Panc1 (cell line): ENCODE measurements at regions not wholly inside any gene's neighbourhood (a gene's known extent, or its start where the extent isn't known, plus 50 kb on each side); places are given as distances from the start of the nearest gene placed in this dataset.

Source experiments
- ATAC-seq: fragments of 200-7000 bp; cut with Tn5 transposase; 2 replicates; pipeline ENCODE4 v1.9.1; 2020; ENCODE audit warnings: mild to moderate bottlenecking, moderate library complexity
- BruUV-seq: library from RNA; stranded (reverse); fragments of 400-500 nt; replicated peaks from 2 replicates; lab custom pipeline; 2021; lab: Mats Ljungman, UMichigan
- CTCF ChIA-PET: fragments of 300-600 bp; sonication (Branson Sonifier 250); formaldehyde crosslinking; loops from one replicate; lab custom pipeline; 2022; ENCODE audit warnings: antibody characterized with exemption; lab: Charles Lee
- POLR2A ChIA-PET: fragments of 300-600 bp; sonication (Branson Sonifier 250); formaldehyde crosslinking; loops from one replicate; lab custom pipeline; 2022; ENCODE audit warnings: antibody characterized with exemption; lab: Charles Lee
- DNase-seq: peaks from one replicate; pipeline ENCODE4 v3.0.0-alpha.2; 2010; ENCODE audit warnings: low read depth, low spot score
- H3K27ac ChIP-seq: 2 replicates; pipeline ENCODE4 v1.5.1; 2011; ENCODE audit warnings: mild to moderate bottlenecking, low read length, inconsistent platforms
- H3K27me3 ChIP-seq: fragments of 200-500 bp; sonication (Bioruptor generic); 2 replicates; pipeline ENCODE4 v1.6.0; 2014; ENCODE audit warnings: low read length, inconsistent platforms; ENCODE audit not compliant: control insufficient read depth, insufficient read depth
- H3K36me3 ChIP-seq: fragments of 200-500 bp; sonication (Bioruptor generic); 2 replicates; pipeline ENCODE4 v1.5.1; 2014; ENCODE audit warnings: inconsistent platforms, mild to moderate bottlenecking, low read length, moderate library complexity; ENCODE audit not compliant: control insufficient read depth, insufficient read depth
- H3K4me1 ChIP-seq: 2 replicates; pipeline ENCODE4 v1.5.1; 2011; ENCODE audit warnings: inconsistent platforms, mild to moderate bottlenecking, low read length, moderate library complexity; ENCODE audit not compliant: control insufficient read depth, insufficient read depth
- H3K4me3 ChIP-seq, 2 experiments: 2 replicates each; pipeline ENCODE4 v1.5.1; 2011 to 2012; ENCODE audit warnings: low read depth in 2 of 2, low read length in 2 of 2, mild to moderate bottlenecking in 2 of 2, inconsistent platforms in 1 of 2, moderate library complexity in 1 of 2
- H3K9me3 ChIP-seq: fragments of 200-500 bp; sonication (Bioruptor generic); 2 replicates; pipeline ENCODE4 v1.5.1; 2014; ENCODE audit warnings: low read depth, mild to moderate bottlenecking, inconsistent platforms, low read length, moderate library complexity; ENCODE audit not compliant: control insufficient read depth, insufficient read depth
- POLR2AphosphoS5 ChIP-seq: IDR thresholded peaks from 2 replicates; pipeline ENCODE4 v1.6.1; 2012; ENCODE audit warnings: mild to moderate bottlenecking, low read depth, low read length, moderate library complexity
- SIN3A ChIP-seq: IDR thresholded peaks from 2 replicates; pipeline ENCODE4 v1.6.1; 2012; ENCODE audit warnings: low read depth, mild to moderate bottlenecking, low read length, moderate library complexity, borderline replicate concordance; ENCODE audit not compliant: insufficient read depth
- TCF7L2 ChIP-seq: IDR thresholded peaks from 2 replicates; pipeline ENCODE4 v1.6.1; 2011; ENCODE audit warnings: mild to moderate bottlenecking, low read depth, low read length, inconsistent platforms
- in situ Hi-C: cut with HindIII; loops from 2 replicates; pipeline ENCODE4 v1.10.0; 2016; ENCODE audit warnings: low sequenced_read_pairs, low pct_unique_long_range_greater_than_20kb
- intact Hi-C: fragments of 100-400 bp; cut with micrococcal nuclease; formaldehyde crosslinking; loops from one replicate; pipeline ENCODE4 v1.10.0; 2022; ENCODE audit not compliant: unreplicated experiment
- TF ChIP-seq, protein P1 (sequence below), 2 experiments: IDR thresholded peaks; 2 replicates each; pipeline ENCODE4 v1.6.1; 2011 to 2012; ENCODE audit warnings: low read depth in 2 of 2, control low read depth in 1 of 2, low read length in 1 of 2, mild to moderate bottlenecking in 1 of 2, moderate library complexity in 1 of 2; ENCODE audit not compliant: insufficient read depth in 1 of 2
- TF ChIP-seq, protein P2 (sequence below): fragments of 450-650 bp; IDR thresholded peaks from 2 replicates; pipeline ENCODE4 v1.5.1; 2017; ENCODE audit warnings: mild to moderate bottlenecking

DNA sequence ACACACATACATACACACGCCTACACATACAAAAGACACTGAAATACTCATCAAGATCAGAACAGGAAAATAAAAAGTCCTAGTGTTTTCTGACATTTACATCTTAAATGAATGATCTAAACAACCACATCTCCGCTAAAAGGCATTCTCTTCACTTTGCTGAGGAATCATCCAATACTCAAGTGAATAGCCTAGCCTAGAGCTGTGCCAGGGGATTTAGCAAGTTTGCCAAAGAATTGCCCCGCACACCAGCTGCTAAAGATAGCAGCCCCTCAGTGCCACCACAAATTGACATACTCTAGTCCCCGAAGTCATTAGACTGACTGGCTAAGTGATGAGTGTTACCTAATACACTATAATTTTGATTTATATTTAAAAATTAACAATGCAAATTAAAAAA lies 246.8 kb upstream of the POU3F2 start:
- H3K27ac ChIP-seq = no peak overlapping the region
- ATAC-seq = no peak
- H3K36me3 ChIP-seq = no peaks in the 10 kb centered on the region
- in situ Hi-C loops = no loop called here
- H3K9me3 ChIP-seq = no peaks in the 10 kb centered on the region
- H3K4me3 ChIP-seq = no peak overlapping the region
- no peak for DNase-seq
- ChIA-PET CTCF (no interaction called here), POLR2A (no interaction called here)
- no peak for TF ChIP-seq POLR2AphosphoS5
- TF ChIP-seq, protein P1, sequence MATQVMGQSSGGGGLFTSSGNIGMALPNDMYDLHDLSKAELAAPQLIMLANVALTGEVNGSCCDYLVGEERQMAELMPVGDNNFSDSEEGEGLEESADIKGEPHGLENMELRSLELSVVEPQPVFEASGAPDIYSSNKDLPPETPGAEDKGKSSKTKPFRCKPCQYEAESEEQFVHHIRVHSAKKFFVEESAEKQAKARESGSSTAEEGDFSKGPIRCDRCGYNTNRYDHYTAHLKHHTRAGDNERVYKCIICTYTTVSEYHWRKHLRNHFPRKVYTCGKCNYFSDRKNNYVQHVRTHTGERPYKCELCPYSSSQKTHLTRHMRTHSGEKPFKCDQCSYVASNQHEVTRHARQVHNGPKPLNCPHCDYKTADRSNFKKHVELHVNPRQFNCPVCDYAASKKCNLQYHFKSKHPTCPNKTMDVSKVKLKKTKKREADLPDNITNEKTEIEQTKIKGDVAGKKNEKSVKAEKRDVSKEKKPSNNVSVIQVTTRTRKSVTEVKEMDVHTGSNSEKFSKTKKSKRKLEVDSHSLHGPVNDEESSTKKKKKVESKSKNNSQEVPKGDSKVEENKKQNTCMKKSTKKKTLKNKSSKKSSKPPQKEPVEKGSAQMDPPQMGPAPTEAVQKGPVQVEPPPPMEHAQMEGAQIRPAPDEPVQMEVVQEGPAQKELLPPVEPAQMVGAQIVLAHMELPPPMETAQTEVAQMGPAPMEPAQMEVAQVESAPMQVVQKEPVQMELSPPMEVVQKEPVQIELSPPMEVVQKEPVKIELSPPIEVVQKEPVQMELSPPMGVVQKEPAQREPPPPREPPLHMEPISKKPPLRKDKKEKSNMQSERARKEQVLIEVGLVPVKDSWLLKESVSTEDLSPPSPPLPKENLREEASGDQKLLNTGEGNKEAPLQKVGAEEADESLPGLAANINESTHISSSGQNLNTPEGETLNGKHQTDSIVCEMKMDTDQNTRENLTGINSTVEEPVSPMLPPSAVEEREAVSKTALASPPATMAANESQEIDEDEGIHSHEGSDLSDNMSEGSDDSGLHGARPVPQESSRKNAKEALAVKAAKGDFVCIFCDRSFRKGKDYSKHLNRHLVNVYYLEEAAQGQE (IDR thresholded peaks at IDR 0.05; ENCODE audit: insufficient read depth in 1 of 2, low read depth in 2 of 2, low read length in 1 of 2) = no peak
- no peak for TF ChIP-seq SIN3A
- no peak for TF ChIP-seq TCF7L2
- TF ChIP-seq, protein P2, sequence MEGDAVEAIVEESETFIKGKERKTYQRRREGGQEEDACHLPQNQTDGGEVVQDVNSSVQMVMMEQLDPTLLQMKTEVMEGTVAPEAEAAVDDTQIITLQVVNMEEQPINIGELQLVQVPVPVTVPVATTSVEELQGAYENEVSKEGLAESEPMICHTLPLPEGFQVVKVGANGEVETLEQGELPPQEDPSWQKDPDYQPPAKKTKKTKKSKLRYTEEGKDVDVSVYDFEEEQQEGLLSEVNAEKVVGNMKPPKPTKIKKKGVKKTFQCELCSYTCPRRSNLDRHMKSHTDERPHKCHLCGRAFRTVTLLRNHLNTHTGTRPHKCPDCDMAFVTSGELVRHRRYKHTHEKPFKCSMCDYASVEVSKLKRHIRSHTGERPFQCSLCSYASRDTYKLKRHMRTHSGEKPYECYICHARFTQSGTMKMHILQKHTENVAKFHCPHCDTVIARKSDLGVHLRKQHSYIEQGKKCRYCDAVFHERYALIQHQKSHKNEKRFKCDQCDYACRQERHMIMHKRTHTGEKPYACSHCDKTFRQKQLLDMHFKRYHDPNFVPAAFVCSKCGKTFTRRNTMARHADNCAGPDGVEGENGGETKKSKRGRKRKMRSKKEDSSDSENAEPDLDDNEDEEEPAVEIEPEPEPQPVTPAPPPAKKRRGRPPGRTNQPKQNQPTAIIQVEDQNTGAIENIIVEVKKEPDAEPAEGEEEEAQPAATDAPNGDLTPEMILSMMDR = no peak
- no TSS peak for BruUV-seq
- no peaks in the 10 kb centered on the region for H3K4me1 ChIP-seq
- H3K27me3 ChIP-seq = no peaks in the 10 kb centered on the region; the same call in 1 of the 2 replicates
- intact Hi-C loops = no loop called here

DNA sequence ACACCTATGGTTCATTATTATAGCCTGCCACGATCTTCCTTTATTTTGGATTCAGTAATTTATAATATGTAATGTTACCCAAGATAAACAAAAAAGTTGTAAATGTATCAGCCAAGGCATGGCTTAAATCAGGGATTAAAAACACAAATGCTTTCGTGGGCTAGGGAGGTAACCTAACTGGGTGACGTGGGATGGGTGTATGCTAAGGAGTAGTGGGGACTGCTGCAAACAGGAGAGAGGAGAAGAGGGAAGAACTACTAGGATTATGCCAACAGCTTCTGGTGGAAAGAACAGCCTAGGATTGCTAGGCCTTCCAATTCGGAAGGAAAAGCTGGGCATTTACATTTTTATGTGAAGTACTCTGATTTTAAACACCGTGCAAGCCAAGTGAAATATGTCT lies 244.8 kb upstream of the POU3F2 start:
- in situ Hi-C loops = no loop called here
- BruUV-seq = no TSS peak

More for the DNA sequence above, 244.8 kb upstream of the POU3F2 start:
- H3K4me1 ChIP-seq = no peaks in the 10 kb centered on the region
- H3K27me3 ChIP-seq = no peaks in the 10 kb centered on the region; the same call in 1 of the 2 replicates
- no peaks in the 10 kb centered on the region for H3K36me3 ChIP-seq
- no peak for ATAC-seq
- no peak overlapping the region for H3K27ac ChIP-seq
- H3K9me3 ChIP-seq = no peaks in the 10 kb centered on the region
- no peak for DNase-seq
- no peak overlapping the region for H3K4me3 ChIP-seq
- intact Hi-C loops = no loop called here
- ChIA-PET POLR2A (no interaction called here), CTCF (no interaction called here)
- TF ChIP-seq TCF7L2 (no peak), SIN3A (no peak), POLR2AphosphoS5 (no peak)
- TF ChIP-seq, protein P1 (IDR thresholded peaks at IDR 0.05; ENCODE audit: insufficient read depth in 1 of 2, low read depth in 2 of 2, low read length in 1 of 2) = no peak
- TF ChIP-seq, protein P2 = no peak
